Hepatocyte (in vitro differentiated cells): ENCODE measurements at regions not wholly inside any gene's neighbourhood (a gene's known extent, or its start where the extent isn't known, plus 50 kb on each side); places are given as distances from the start of the nearest gene placed in this dataset.

Source experiments
- EZH2 ChIP-seq: fragments of 200-600 bp; sonication (generic); IDR thresholded peaks from 2 replicates; pipeline ENCODE4 v1.6.1; 2016; ENCODE audit warnings: antibody characterized with exemption, mild to moderate bottlenecking, borderline replicate concordance
- TF ChIP-seq, protein P1 (sequence below): fragments of 200-600 bp; sonication (generic); IDR thresholded peaks from 2 replicates; pipeline ENCODE4 v1.5.1; 2016; ENCODE audit warnings: antibody characterized with exemption, mild to moderate bottlenecking; ENCODE audit not compliant: poor library complexity

DNA sequence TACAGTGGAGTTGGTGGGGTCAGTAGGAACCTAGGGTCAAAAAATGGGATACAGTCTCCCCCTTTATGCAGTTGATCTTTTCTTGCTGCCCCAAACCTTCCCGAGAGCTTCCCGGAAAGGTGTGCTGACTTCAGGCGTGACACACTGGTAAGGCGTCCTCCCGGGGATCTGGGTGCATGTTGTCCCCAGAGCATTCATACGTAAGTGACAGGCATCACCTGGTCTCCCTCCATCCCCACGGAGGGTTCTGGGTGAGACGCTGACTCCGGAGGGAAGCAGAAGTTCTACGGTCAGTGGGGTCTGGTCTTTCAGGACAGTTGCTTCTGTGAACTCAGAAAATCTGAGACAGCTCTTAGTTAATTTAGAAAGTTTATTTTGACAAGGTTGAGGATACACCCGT is 159.6 kb upstream of the RTL1 start:
- TF ChIP-seq, protein P1, sequence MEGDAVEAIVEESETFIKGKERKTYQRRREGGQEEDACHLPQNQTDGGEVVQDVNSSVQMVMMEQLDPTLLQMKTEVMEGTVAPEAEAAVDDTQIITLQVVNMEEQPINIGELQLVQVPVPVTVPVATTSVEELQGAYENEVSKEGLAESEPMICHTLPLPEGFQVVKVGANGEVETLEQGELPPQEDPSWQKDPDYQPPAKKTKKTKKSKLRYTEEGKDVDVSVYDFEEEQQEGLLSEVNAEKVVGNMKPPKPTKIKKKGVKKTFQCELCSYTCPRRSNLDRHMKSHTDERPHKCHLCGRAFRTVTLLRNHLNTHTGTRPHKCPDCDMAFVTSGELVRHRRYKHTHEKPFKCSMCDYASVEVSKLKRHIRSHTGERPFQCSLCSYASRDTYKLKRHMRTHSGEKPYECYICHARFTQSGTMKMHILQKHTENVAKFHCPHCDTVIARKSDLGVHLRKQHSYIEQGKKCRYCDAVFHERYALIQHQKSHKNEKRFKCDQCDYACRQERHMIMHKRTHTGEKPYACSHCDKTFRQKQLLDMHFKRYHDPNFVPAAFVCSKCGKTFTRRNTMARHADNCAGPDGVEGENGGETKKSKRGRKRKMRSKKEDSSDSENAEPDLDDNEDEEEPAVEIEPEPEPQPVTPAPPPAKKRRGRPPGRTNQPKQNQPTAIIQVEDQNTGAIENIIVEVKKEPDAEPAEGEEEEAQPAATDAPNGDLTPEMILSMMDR, result no peak
- no peak for TF ChIP-seq EZH2
